ENCODE measurements at regions not wholly inside any gene's neighbourhood (a gene's known extent, or its start where the extent isn't known, plus 50 kb on each side); places are given as distances from the start of the nearest gene placed in this dataset.

DNA sequence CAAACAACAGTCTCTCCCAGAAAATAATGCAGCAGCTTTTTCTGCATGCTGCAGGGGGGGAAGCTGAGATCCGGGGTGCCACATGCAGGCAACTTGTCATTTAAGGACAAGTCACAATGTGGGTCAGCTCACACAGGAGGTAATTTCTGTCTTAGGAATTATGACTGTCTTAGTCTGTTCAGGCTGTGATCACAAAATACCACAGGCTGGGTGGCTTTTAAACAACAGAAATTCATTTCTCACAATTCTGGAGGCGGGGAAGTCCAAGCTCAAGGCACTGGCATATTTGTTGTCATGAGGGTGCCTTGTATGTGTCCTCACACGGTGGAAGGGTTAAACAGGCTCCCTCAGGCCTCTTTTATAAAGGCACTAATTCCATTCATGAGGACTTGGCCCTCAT is 127.7 kb downstream of the DIRAS2 start:
- Histone ChIP-seq H3K4me1 (no peaks in the 10 kb centered on the region), H3K9me3 (no peaks in the 10 kb centered on the region), H3K4me3 (ENCODE audit: low read depth, low read length) (no peak overlapping the region), H3K27me3 (replicated peaks; ENCODE audit: control insufficient read depth, insufficient read depth, low read length) (no peaks in the 10 kb centered on the region), H3K36me3 (ENCODE audit: control insufficient read depth, insufficient read depth, low read length) (no peaks in the 10 kb centered on the region)
- Mint-ChIP-seq H3K27me3 (ENCODE audit: insufficient read depth, unreplicated experiment) (no peaks in the 10 kb centered on the region), H3K27ac (ENCODE audit: unreplicated experiment) (no peak overlapping the region), H3K36me3 (ENCODE audit: insufficient read depth, unreplicated experiment) (no peaks in the 10 kb centered on the region), H3K9me3 (ENCODE audit: unreplicated experiment) (no peaks in the 10 kb centered on the region), H3K4me1 (ENCODE audit: low read depth, unreplicated experiment) (peaks cover 6% of the 10 kb centered on the region), H3K4me3 (ENCODE audit: unreplicated experiment) (no peak overlapping the region)
- no TSS peak for BruUV-seq (replicated peaks)
- ChIA-PET POLR2A (no interaction called here), CTCF (interaction anchor here (0.6 kb wide), 1 partner anchor 221 kb away, joined by 3 read pairs; no protein-coding TSS in a partner anchor)
- no peak for DNase-seq
- TF ChIP-seq, protein P1, sequence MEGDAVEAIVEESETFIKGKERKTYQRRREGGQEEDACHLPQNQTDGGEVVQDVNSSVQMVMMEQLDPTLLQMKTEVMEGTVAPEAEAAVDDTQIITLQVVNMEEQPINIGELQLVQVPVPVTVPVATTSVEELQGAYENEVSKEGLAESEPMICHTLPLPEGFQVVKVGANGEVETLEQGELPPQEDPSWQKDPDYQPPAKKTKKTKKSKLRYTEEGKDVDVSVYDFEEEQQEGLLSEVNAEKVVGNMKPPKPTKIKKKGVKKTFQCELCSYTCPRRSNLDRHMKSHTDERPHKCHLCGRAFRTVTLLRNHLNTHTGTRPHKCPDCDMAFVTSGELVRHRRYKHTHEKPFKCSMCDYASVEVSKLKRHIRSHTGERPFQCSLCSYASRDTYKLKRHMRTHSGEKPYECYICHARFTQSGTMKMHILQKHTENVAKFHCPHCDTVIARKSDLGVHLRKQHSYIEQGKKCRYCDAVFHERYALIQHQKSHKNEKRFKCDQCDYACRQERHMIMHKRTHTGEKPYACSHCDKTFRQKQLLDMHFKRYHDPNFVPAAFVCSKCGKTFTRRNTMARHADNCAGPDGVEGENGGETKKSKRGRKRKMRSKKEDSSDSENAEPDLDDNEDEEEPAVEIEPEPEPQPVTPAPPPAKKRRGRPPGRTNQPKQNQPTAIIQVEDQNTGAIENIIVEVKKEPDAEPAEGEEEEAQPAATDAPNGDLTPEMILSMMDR (IDR thresholded peaks at IDR 0.05; ENCODE audit: insufficient read depth in 1 of 2, low read depth in 1 of 2, low read length in 1 of 2, severe bottlenecking in 1 of 2, unreplicated experiment in 1 of 2): no peak
- intact Hi-C loops (cut with micrococcal nuclease; ENCODE audit: unreplicated experiment): no loop called here

DNA sequence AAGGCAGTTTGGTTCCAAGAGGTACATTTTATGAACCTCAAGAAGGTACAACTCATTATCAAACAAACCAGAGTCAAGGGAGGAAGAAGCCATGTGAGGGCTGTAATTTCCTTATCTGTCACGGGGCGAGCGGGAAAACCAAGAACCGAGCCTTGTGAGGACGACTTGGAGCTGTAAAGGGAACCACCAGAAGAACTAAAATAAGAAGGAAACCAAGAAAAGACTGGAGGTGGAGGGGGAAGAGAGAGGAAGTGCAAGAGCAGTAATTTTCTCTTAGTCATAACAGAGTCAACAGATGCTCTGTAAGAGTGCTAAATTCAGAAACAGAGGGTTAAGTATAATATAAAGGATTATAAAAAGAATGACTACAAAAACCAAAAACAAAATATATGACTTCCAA is 127.1 kb downstream of the DIRAS2 start:
- H3K4me3 ChIP-seq (ENCODE audit: low read depth, low read length): no peak overlapping the region
- Mint-ChIP-seq H3K4me1 (ENCODE audit: low read depth, unreplicated experiment) (peaks cover 6% of the 10 kb centered on the region), H3K27me3 (ENCODE audit: insufficient read depth, unreplicated experiment) (no peaks in the 10 kb centered on the region), H3K36me3 (ENCODE audit: insufficient read depth, unreplicated experiment) (no peaks in the 10 kb centered on the region), H3K9me3 (ENCODE audit: unreplicated experiment) (no peaks in the 10 kb centered on the region), H3K27ac (ENCODE audit: unreplicated experiment) (no peak overlapping the region), H3K4me3 (ENCODE audit: unreplicated experiment) (no peak overlapping the region)
- TF ChIP-seq, protein P1 (IDR thresholded peaks at IDR 0.05; ENCODE audit: insufficient read depth in 1 of 2, low read depth in 1 of 2, low read length in 1 of 2, severe bottlenecking in 1 of 2, unreplicated experiment in 1 of 2): no peak
- ChIA-PET CTCF (interaction anchor here (0.6 kb wide), 1 partner anchor 222 kb away, joined by 3 read pairs; no protein-coding TSS in a partner anchor), POLR2A (no interaction called here)
- DNase-seq: no peak
- H3K9me3 ChIP-seq: no peaks in the 10 kb centered on the region
- H3K4me1 ChIP-seq: no peaks in the 10 kb centered on the region
- H3K36me3 ChIP-seq (ENCODE audit: control insufficient read depth, insufficient read depth, low read length): no peaks in the 10 kb centered on the region
- BruUV-seq (replicated peaks): no TSS peak
- H3K27me3 ChIP-seq (replicated peaks; ENCODE audit: control insufficient read depth, insufficient read depth, low read length): no peaks in the 10 kb centered on the region
- intact Hi-C loops (cut with micrococcal nuclease; ENCODE audit: unreplicated experiment): no loop called here

DNA sequence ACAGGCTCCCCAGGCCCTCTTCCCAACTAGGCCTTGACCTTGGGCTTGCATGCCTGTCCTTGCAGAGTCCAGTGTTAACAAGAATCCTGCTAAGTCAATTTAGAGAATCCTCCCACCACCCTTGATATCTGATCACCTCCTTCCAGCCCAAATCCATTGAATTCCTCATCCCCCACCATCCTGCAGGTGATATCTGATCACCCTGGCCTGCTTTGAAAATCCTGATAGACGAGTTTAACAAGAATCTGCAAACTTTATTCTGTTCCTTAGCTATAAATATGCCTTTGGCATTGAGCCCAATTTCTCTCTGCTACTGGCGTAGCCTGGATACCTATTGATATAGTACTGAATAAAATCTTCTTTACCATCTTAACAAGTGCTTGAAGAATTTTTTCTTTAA is 125.5 kb downstream of the DIRAS2 start:
- no peak for DNase-seq
- Histone ChIP-seq H3K9me3 (no peaks in the 10 kb centered on the region), H3K36me3 (ENCODE audit: control insufficient read depth, insufficient read depth, low read length) (no peaks in the 10 kb centered on the region), H3K4me3 (ENCODE audit: low read depth, low read length) (no peak overlapping the region), H3K27me3 (replicated peaks; ENCODE audit: control insufficient read depth, insufficient read depth, low read length) (no peaks in the 10 kb centered on the region), H3K4me1 (no peaks in the 10 kb centered on the region)
- CTCF ChIA-PET: no interaction called here
- Mint-ChIP-seq H3K27ac (ENCODE audit: unreplicated experiment) (no peak overlapping the region), H3K27me3 (ENCODE audit: insufficient read depth, unreplicated experiment) (no peaks in the 10 kb centered on the region), H3K4me1 (ENCODE audit: low read depth, unreplicated experiment) (peaks cover 6% of the 10 kb centered on the region), H3K4me3 (ENCODE audit: unreplicated experiment) (no peak overlapping the region), H3K9me3 (ENCODE audit: unreplicated experiment) (no peaks in the 10 kb centered on the region), H3K36me3 (ENCODE audit: insufficient read depth, unreplicated experiment) (no peaks in the 10 kb centered on the region)
- POLR2A ChIA-PET: no interaction called here
- intact Hi-C loops (cut with micrococcal nuclease; ENCODE audit: unreplicated experiment): no loop called here
- BruUV-seq (replicated peaks): no TSS peak
- TF ChIP-seq, protein P1 (IDR thresholded peaks at IDR 0.05; ENCODE audit: insufficient read depth in 1 of 2, low read depth in 1 of 2, low read length in 1 of 2, severe bottlenecking in 1 of 2, unreplicated experiment in 1 of 2): no peak

Measured in Caco-2 (cell line).